NCI-H526 (cell line): ENCODE measurements at regions not wholly inside any gene's neighbourhood (a gene's known extent, or its start where the extent isn't known, plus 50 kb on each side); places are given as distances from the start of the nearest gene placed in this dataset.
A peak's percentile ranks its signal among the peaks of the same experiment; 100 is the strongest.

ENCODE experiments used
- DNase-seq, 2 experiments: peaks; one replicate each; lab custom pipeline; 2025; lab: John Stamatoyannopoulos, UW

GRCh38 chr18:30057398-30057797, 985.1 kb downstream of the DSC3 start:
- no peak for DNase-seq

- DNase-seq, result no peak
These were observed 986.0 kb downstream of the DSC3 start for GRCh38 chr18:30056528-30056927.

GRCh38 chr18:30044496-30044895, 998.0 kb downstream of the DSC3 start:
- DNase-seq, result no peak

GRCh38 chr18:30039201-30039600, 1003.3 kb downstream of the DSC3 start:
- no peak for DNase-seq

- no peak for DNase-seq
These were observed 1007.7 kb downstream of the DSC3 start for GRCh38 chr18:30034818-30035217.

GRCh38 chr18:30016179-30016578, 1026.4 kb downstream of the DSC3 start:
- DNase-seq, result no peak

GRCh38 chr18:30004965-30005364, 1037.6 kb downstream of the DSC3 start:
- no peak for DNase-seq

- peak; percentile 26 to 62 for DNase-seq
These were observed 1060.3 kb downstream of the DSC3 start for GRCh38 chr18:29982218-29982617.

GRCh38 chr18:29979881-29980280, 1062.7 kb downstream of the DSC3 start:
- no peak for DNase-seq

GRCh38 chr18:29969876-29970275, 1072.7 kb downstream of the DSC3 start:
- no peak for DNase-seq

GRCh38 chr18:29962579-29962978, 1080.0 kb downstream of the DSC3 start:
- no peak for DNase-seq

GRCh38 chr18:29960539-29960938, 1082.0 kb downstream of the DSC3 start:
- no peak for DNase-seq

- DNase-seq, result no peak
These were observed 1112.3 kb downstream of the DSC3 start for GRCh38 chr18:29930231-29930630.

GRCh38 chr18:29928081-29928480, 1114.5 kb downstream of the DSC3 start:
- no peak for DNase-seq

GRCh38 chr18:29925566-29925965, 1117.0 kb downstream of the DSC3 start:
- DNase-seq, result no peak

- DNase-seq, result no peak
These were observed 1130.2 kb downstream of the DSC3 start for GRCh38 chr18:29912351-29912750.

GRCh38 chr18:29892960-29893558, 1149.5 kb downstream of the DSC3 start:
- no peak for DNase-seq

- DNase-seq, result no peak
These were observed 1159.4 kb downstream of the DSC3 start for GRCh38 chr18:29883114-29883513.

GRCh38 chr18:29882620-29883019, 1159.9 kb downstream of the DSC3 start:
- no peak for DNase-seq

- no peak for DNase-seq
These were observed 1162.8 kb downstream of the DSC3 start for GRCh38 chr18:29879763-29880162.

GRCh38 chr18:29874519-29875098, 1167.9 kb downstream of the DSC3 start:
- DNase-seq, result peak in 1 of 2 experiments; percentile 36

- no peak for DNase-seq
These were observed 1169.3 kb downstream of the DSC3 start for GRCh38 chr18:29873211-29873610.

- no peak for DNase-seq
These were observed 1171.3 kb downstream of the DSC3 start for GRCh38 chr18:29871246-29871645.

- DNase-seq, result no peak
These were observed 1179.7 kb downstream of the DSC3 start for GRCh38 chr18:29862824-29863223.
